ENCODE measurements at regions not wholly inside any gene's neighbourhood (a gene's known extent, or its start where the extent isn't known, plus 50 kb on each side); places are given as distances from the start of the nearest gene placed in this dataset.
A peak's percentile ranks its signal among the peaks of the same experiment; 100 is the strongest.

GRCh38 chr6:25010176-25010575 lies 74.4 kb upstream of the RIPOR2 start:
- Histone ChIP-seq H3K9me3 (ENCODE audit: control insufficient read depth, insufficient read depth, low read length) (no peaks in the 10 kb centered on the region), H3K36me3 (ENCODE audit: control insufficient read depth, low read length) (no peaks in the 10 kb centered on the region), H3K27me3 (ENCODE audit: control insufficient read depth, low read length) (no peaks in the 10 kb centered on the region), H3F3A (ENCODE audit: control insufficient read depth, insufficient read depth) (peaks cover 12% of the 10 kb centered on the region), H3K4me1 (ENCODE audit: control insufficient read depth, low read length) (peaks cover 49% of the 10 kb centered on the region), H3K27ac (ENCODE audit: low read depth, low read length) (no peak overlapping the region), H3K4me2 (ENCODE audit: low read length) (no peak overlapping the region), H3K9me2 (replicated peaks; ENCODE audit: control insufficient read depth, low read length) (no peaks in the 10 kb centered on the region), H4K20me1 (ENCODE audit: control insufficient read depth, insufficient read depth, low read depth, low read length) (no peaks in the 10 kb centered on the region), H3K4me3 (ENCODE audit: low read length) (no peak overlapping the region), H3K79me2 (ENCODE audit: control insufficient read depth, low read length) (no peaks in the 10 kb centered on the region)
- TF ChIP-seq, protein P1, sequence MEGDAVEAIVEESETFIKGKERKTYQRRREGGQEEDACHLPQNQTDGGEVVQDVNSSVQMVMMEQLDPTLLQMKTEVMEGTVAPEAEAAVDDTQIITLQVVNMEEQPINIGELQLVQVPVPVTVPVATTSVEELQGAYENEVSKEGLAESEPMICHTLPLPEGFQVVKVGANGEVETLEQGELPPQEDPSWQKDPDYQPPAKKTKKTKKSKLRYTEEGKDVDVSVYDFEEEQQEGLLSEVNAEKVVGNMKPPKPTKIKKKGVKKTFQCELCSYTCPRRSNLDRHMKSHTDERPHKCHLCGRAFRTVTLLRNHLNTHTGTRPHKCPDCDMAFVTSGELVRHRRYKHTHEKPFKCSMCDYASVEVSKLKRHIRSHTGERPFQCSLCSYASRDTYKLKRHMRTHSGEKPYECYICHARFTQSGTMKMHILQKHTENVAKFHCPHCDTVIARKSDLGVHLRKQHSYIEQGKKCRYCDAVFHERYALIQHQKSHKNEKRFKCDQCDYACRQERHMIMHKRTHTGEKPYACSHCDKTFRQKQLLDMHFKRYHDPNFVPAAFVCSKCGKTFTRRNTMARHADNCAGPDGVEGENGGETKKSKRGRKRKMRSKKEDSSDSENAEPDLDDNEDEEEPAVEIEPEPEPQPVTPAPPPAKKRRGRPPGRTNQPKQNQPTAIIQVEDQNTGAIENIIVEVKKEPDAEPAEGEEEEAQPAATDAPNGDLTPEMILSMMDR (IDR thresholded peaks at IDR 0.05; ENCODE audit: low read depth, low read length, poor library complexity, severe bottlenecking), result no peak
- no peak for TF ChIP-seq EZH2phosphoT487 (IDR thresholded peaks at IDR 0.05; ENCODE audit: borderline replicate concordance, low read length)

- Histone ChIP-seq H3K4me3 (ENCODE audit: low read length) (no peak overlapping the region), H3K27me3 (ENCODE audit: control insufficient read depth, low read length) (no peaks in the 10 kb centered on the region), H3K9me2 (replicated peaks; ENCODE audit: control insufficient read depth, low read length) (no peaks in the 10 kb centered on the region), H3F3A (ENCODE audit: control insufficient read depth, insufficient read depth) (peaks cover 8% of the 10 kb centered on the region), H3K9me3 (ENCODE audit: control insufficient read depth, insufficient read depth, low read length) (no peaks in the 10 kb centered on the region), H3K79me2 (ENCODE audit: control insufficient read depth, low read length) (no peaks in the 10 kb centered on the region), H3K27ac (ENCODE audit: low read depth, low read length) (no peak overlapping the region), H3K4me1 (ENCODE audit: control insufficient read depth, low read length) (peaks cover 56% of the 10 kb centered on the region), H3K36me3 (ENCODE audit: control insufficient read depth, low read length) (no peaks in the 10 kb centered on the region), H4K20me1 (ENCODE audit: control insufficient read depth, insufficient read depth, low read depth, low read length) (no peaks in the 10 kb centered on the region), H3K4me2 (ENCODE audit: low read length) (no peak overlapping the region)
- TF ChIP-seq, protein P1 (IDR thresholded peaks at IDR 0.05; ENCODE audit: low read depth, low read length, poor library complexity, severe bottlenecking), result no peak
- no peak for TF ChIP-seq EZH2phosphoT487 (IDR thresholded peaks at IDR 0.05; ENCODE audit: borderline replicate concordance, low read length)
Measured at GRCh38 chr6:25010902-25011625, 75.3 kb upstream of the RIPOR2 start.

DNA sequence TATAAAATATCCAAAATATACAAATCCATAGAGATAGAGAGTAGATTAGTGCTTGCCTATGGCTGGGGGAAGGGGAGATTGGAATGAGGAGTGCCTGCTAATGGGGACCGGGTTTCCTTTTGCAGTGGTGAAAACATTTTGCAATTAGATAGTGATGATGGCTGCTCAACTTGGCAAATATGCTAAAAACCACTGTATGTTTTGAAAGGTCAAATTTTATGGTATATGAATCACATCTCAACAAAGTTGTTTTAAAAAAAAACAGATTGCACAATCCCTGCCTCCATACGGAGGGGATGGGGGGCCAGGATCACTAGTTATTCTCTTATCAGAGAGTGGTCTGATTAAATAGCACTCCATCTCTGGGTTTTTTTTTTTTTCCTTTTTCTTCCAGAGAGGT lies 76.9 kb upstream of the RIPOR2 start:
- no peak overlapping the region for H3K27ac ChIP-seq (ENCODE audit: low read depth, low read length)
- no peaks in the 10 kb centered on the region for H3K9me3 ChIP-seq (ENCODE audit: control insufficient read depth, insufficient read depth, low read length)
- H3F3A ChIP-seq (ENCODE audit: control insufficient read depth, insufficient read depth), result peaks cover 10% of the 10 kb centered on the region
- H3K4me2 ChIP-seq (ENCODE audit: low read length), result peak overlapping the region; percentile 48
- no peak for TF ChIP-seq EZH2phosphoT487 (IDR thresholded peaks at IDR 0.05; ENCODE audit: borderline replicate concordance, low read length)
- TF ChIP-seq, protein P1 (IDR thresholded peaks at IDR 0.05; ENCODE audit: low read depth, low read length, poor library complexity, severe bottlenecking), result no peak
- no peaks in the 10 kb centered on the region for H3K36me3 ChIP-seq (ENCODE audit: control insufficient read depth, low read length)
- no peaks in the 10 kb centered on the region for H3K27me3 ChIP-seq (ENCODE audit: control insufficient read depth, low read length)
- peaks cover 56% of the 10 kb centered on the region for H3K4me1 ChIP-seq (ENCODE audit: control insufficient read depth, low read length)
- 0 out of 2 replicates have a peak overlapping the region, but pooled peaks have one; percentile 8 for H3K4me3 ChIP-seq (ENCODE audit: low read length)
- H3K79me2 ChIP-seq (ENCODE audit: control insufficient read depth, low read length), result no peaks in the 10 kb centered on the region
- H4K20me1 ChIP-seq (ENCODE audit: control insufficient read depth, insufficient read depth, low read depth, low read length), result no peaks in the 10 kb centered on the region
- H3K9me2 ChIP-seq (replicated peaks; ENCODE audit: control insufficient read depth, low read length), result no peaks in the 10 kb centered on the region

Data from DOHH2 (cell line).